HCT116 (cell line): ENCODE measurements at regions not wholly inside any gene's neighbourhood (a gene's known extent, or its start where the extent isn't known, plus 50 kb on each side); places are given as distances from the start of the nearest gene placed in this dataset.
"Not testable (repeated sequence)": the region's sequence is repeated elsewhere in the genome, so short reads cannot be mapped to it uniquely, and the experiment has no call there.

Source experiments
- ATAC-seq: fragments of 200-7000 bp; cut with Tn5 transposase; 2 replicates; pipeline ENCODE4 v1.9.1; 2020; ENCODE audit warnings: mild to moderate bottlenecking, moderate library complexity
- BruUV-seq: library from RNA; stranded (reverse); fragments of 400-500 nt; replicated peaks from 2 replicates; lab custom pipeline; 2021; lab: Mats Ljungman, UMichigan
- CTCF ChIA-PET: fragments of 300-600 bp; sonication (Branson Sonifier 250); formaldehyde crosslinking; loops from one replicate; lab custom pipeline; 2021; ENCODE audit warnings: antibody characterized with exemption; lab: Charles Lee
- POLR2A ChIA-PET: fragments of 300-600, 350-600 bp; sonication (Branson Sonifier 250); formaldehyde crosslinking; loops from one replicate; lab custom pipeline; 2021; ENCODE audit warnings: antibody characterized with exemption; lab: Charles Lee
- RAD21 ChIA-PET, 2 experiments: fragments of 300-600 bp; sonication (Branson Sonifier 250); formaldehyde crosslinking; loops; one replicate each; lab custom pipeline; 2023; ENCODE audit warnings: low total read pairs in 2 of 2; ENCODE audit not compliant: uncharacterized antibody in 2 of 2, unreplicated experiment in 2 of 2, low non-redundant PET in 1 of 2; lab: Charles Lee
- DNase-seq: peaks from one replicate; pipeline ENCODE4 v3.0.0-alpha.2; 2010; ENCODE audit warnings: low read depth, low spot score
- H2AFZ ChIP-seq: fragments of 200-600 bp; shearing (Covaris generic), sonication (generic); 2 replicates; pipeline ENCODE4 v1.6.1; 2017; ENCODE audit warnings: low read depth, mixed run types, mixed read lengths, antibody characterized with exemption, low read length; ENCODE audit not compliant: poor library complexity, severe bottlenecking
- H3K27ac ChIP-seq: 2 replicates; pipeline ENCODE4 v1.5.1; 2012; ENCODE audit warnings: low read depth, low read length
- H3K27me3 ChIP-seq: fragments of 200-600 bp; sonication (generic); 2 replicates; pipeline ENCODE4 v1.6.1; 2016; ENCODE audit warnings: mixed run types, low read length, mixed read lengths; ENCODE audit not compliant: insufficient read depth
- H3K36me3 ChIP-seq, 2 experiments: fragments of 200-500 bp in 1 of 2; fragments of 200-600 bp in 1 of 2; sonication (Bioruptor generic) in 1 of 2; sonication (generic) in 1 of 2; 2 replicates each; pipeline versions ENCODE4 v1.5.1 to v1.6.1; 2014 to 2016; ENCODE audit warnings: low read length in 2 of 2, inconsistent platforms in 1 of 2, mixed read lengths in 1 of 2, mixed run types in 1 of 2; ENCODE audit not compliant: insufficient read depth in 2 of 2, control insufficient read depth in 1 of 2
- H3K4me1 ChIP-seq, 2 experiments: fragments of 200-600 bp in 1 of 2; sonication (generic) in 1 of 2; 2 replicates each; pipeline versions ENCODE4 v1.5.1 to v1.6.1; 2012 to 2017; ENCODE audit warnings: low read length in 2 of 2, inconsistent platforms in 1 of 2, mild to moderate bottlenecking in 1 of 2, mixed read lengths in 1 of 2, mixed run types in 1 of 2, moderate library complexity in 1 of 2; ENCODE audit not compliant: insufficient read depth in 2 of 2, control insufficient read depth in 1 of 2
- H3K4me2 ChIP-seq: fragments of 200-600 bp; sonication (generic); 2 replicates; pipeline ENCODE4 v1.6.1; 2017; ENCODE audit warnings: mixed run types, low read length, mixed read lengths
- H3K4me3 ChIP-seq, 2 experiments: fragments of 200-600 bp in 1 of 2; sonication (generic) in 1 of 2; replicated peaks in 1 of 2; 2 replicates each; pipeline ENCODE4 v1.5.1; 2011 to 2016; ENCODE audit warnings: low read length in 2 of 2, control low read depth in 1 of 2, low read depth in 1 of 2, mild to moderate bottlenecking in 1 of 2, mixed read lengths in 1 of 2, mixed run types in 1 of 2
- H3K79me2 ChIP-seq: fragments of 200-600 bp; sonication (generic); 2 replicates; pipeline ENCODE4 v1.6.1; 2017; ENCODE audit warnings: mild to moderate bottlenecking, mixed run types, low read length, moderate library complexity, mixed read lengths; ENCODE audit not compliant: insufficient read depth
- H3K9ac ChIP-seq: fragments of 200-600 bp; sonication (generic); 2 replicates; pipeline ENCODE4 v1.6.1; 2016; ENCODE audit warnings: low read length, mixed read lengths
- H3K9me2 ChIP-seq: fragments of 200-600 bp; sonication (generic), shearing (Covaris generic); 2 replicates; pipeline ENCODE4 v1.6.1; 2017; ENCODE audit warnings: mixed run types, mild to moderate bottlenecking, moderate library complexity; ENCODE audit not compliant: insufficient read depth
- H3K9me3 ChIP-seq, 2 experiments: fragments of 200-500 bp in 1 of 2; fragments of 200-600 bp in 1 of 2; sonication (Bioruptor generic) in 1 of 2; sonication (generic) in 1 of 2; 2 replicates each; pipeline ENCODE4 v1.6.1; 2014 to 2017; ENCODE audit warnings: low read length in 2 of 2, mixed read lengths in 2 of 2, inconsistent platforms in 1 of 2, low read depth in 1 of 2, mild to moderate bottlenecking in 1 of 2, mixed run types in 1 of 2, moderate library complexity in 1 of 2; ENCODE audit not compliant: control insufficient read depth in 1 of 2, insufficient read depth in 1 of 2
- H4K20me1 ChIP-seq: fragments of 200-600 bp; sonication (generic), shearing (Covaris generic); 2 replicates; pipeline ENCODE4 v1.6.1; 2017; ENCODE audit warnings: mixed run types, mild to moderate bottlenecking, moderate library complexity; ENCODE audit not compliant: insufficient read depth
- CEBPB ChIP-seq: IDR thresholded peaks from 2 replicates; pipeline ENCODE4 v1.6.1; 2012; ENCODE audit warnings: low read depth
- JUND ChIP-seq: IDR thresholded peaks from 2 replicates; pipeline ENCODE4 v1.6.1; 2012
- POLR2A ChIP-seq: IDR thresholded peaks from 2 replicates; pipeline ENCODE4 v1.7.0; 2011; ENCODE audit warnings: borderline replicate concordance; ENCODE audit not compliant: insufficient read depth, insufficient read length; ENCODE audit errors: extremely low read depth
- ZNF274 ChIP-seq: fragments of 200-500 bp; sonication (Bioruptor generic); IDR thresholded peaks from 2 replicates; pipeline ENCODE4 v1.6.1; 2014; ENCODE audit warnings: mild to moderate bottlenecking, low read depth, low read length, inconsistent platforms
- intact Hi-C: fragments of 100-400 bp; cut with micrococcal nuclease; formaldehyde crosslinking; loops from 2 replicates; pipeline ENCODE4 v1.10.0; 2022
- TF ChIP-seq, protein P1 (sequence below): IDR thresholded peaks from 2 replicates; pipeline ENCODE4 v1.6.1; 2011; ENCODE audit warnings: mild to moderate bottlenecking, low read length, moderate library complexity; ENCODE audit not compliant: insufficient replicate concordance; ENCODE audit errors: extremely low read depth
- TF ChIP-seq, protein P2 (sequence below): IDR thresholded peaks from 2 replicates; pipeline ENCODE4 v1.6.1; 2012

DNA sequence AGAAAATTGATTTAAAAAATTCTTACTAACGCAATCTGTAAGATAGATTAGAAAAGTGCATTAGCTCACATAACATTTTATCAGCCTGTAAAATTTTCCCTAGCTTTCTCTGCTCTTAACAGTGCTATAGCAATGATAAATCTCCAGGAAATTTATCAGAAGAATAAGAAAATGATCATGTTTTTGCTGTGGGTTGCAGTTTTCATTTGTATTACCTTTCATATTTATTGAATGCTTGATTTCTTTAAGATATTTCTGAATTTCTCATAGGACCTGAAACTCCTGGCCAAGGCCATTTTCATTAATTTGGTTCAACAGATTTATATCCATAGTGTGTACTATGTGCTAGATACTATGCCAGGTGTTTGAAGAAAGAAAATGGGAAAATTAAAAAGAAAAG, 130.3 kb upstream of the STARD13 start:
- Histone ChIP-seq H3K4me3 (no peak overlapping the region), H3K4me2 (no peak overlapping the region), H3K27me3 (no peaks in the 10 kb centered on the region), H2AFZ (no peak overlapping the region), H3K79me2 (no peaks in the 10 kb centered on the region)
- ATAC-seq, result no peak
- TF ChIP-seq JUND, result no peak
- TF ChIP-seq, protein P1, sequence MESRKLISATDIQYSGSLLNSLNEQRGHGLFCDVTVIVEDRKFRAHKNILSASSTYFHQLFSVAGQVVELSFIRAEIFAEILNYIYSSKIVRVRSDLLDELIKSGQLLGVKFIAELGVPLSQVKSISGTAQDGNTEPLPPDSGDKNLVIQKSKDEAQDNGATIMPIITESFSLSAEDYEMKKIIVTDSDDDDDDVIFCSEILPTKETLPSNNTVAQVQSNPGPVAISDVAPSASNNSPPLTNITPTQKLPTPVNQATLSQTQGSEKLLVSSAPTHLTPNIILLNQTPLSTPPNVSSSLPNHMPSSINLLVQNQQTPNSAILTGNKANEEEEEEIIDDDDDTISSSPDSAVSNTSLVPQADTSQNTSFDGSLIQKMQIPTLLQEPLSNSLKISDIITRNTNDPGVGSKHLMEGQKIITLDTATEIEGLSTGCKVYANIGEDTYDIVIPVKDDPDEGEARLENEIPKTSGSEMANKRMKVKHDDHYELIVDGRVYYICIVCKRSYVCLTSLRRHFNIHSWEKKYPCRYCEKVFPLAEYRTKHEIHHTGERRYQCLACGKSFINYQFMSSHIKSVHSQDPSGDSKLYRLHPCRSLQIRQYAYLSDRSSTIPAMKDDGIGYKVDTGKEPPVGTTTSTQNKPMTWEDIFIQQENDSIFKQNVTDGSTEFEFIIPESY, result no peak
- TF ChIP-seq, protein P2, sequence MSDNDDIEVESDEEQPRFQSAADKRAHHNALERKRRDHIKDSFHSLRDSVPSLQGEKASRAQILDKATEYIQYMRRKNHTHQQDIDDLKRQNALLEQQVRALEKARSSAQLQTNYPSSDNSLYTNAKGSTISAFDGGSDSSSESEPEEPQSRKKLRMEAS, result no peak
- TF ChIP-seq ZNF274, result no peak
- TF ChIP-seq CEBPB, result no peak
- no peak for TF ChIP-seq POLR2A
- TF ChIP-seq, all 23 proteins: peak for 0
- no peak overlapping the region for H3K9ac ChIP-seq
- BruUV-seq, result no TSS peak
- intact Hi-C loops, result no loop called here
- H4K20me1 ChIP-seq, result no peaks in the 10 kb centered on the region
- ChIA-PET POLR2A (no interaction called here), RAD21 (no interaction called here), CTCF (no interaction called here)
- no peaks in the 10 kb centered on the region for H3K9me3 ChIP-seq
- no peaks in the 10 kb centered on the region for H3K36me3 ChIP-seq
- no peak overlapping the region for H3K27ac ChIP-seq
- DNase-seq, result no peak
- H3K9me2 ChIP-seq, result no peaks in the 10 kb centered on the region
- no peaks in the 10 kb centered on the region for H3K4me1 ChIP-seq

DNA sequence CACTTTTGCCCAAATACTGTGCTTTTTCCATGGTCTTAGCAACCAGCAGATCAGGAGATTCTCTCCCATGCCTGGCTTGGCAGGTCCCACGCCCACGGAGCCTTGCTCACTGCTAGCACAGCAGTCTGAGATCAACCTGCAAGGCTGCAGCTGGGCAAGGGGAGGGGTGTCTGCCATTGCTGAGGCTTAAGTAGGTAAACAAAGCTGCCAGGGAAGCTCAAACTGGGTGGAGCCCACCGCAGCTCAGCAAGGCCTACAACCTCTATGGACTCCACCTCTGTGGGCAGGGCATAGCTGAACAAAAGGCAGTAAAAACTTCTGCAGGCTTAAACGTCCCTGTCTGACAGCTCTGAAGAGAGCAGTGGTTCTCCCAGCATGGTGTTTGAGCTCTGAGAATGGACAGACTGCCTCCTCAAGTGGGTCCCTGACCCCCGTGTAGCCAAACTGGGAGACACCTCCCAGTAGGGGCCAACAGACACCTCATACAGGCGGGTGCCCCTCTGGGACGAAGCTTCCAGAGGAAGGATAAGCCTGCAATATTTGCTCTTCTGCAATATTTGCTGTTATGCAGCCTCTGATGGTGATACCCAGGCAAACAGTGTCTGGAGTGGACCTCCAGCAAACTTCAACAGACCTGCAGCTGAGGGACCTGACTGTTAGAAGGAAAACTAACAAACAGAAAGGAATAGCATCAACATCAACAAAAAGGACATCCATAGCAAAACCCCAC, 132.8 kb upstream of the STARD13 start:
- CTCF ChIA-PET, H3K27ac ChIP-seq, DNase-seq, H3K36me3 ChIP-seq, H4K20me1 ChIP-seq, H3K9ac ChIP-seq, H3K9me2 ChIP-seq, BruUV-seq, H3K4me3 ChIP-seq, intact Hi-C loops, H3K4me2 ChIP-seq, H3K79me2 ChIP-seq, H3K4me1 ChIP-seq, H3K27me3 ChIP-seq, H2AFZ ChIP-seq, RAD21 ChIA-PET, ATAC-seq, POLR2A ChIA-PET, H3K9me3 ChIP-seq: not testable (repeated sequence)

DNA sequence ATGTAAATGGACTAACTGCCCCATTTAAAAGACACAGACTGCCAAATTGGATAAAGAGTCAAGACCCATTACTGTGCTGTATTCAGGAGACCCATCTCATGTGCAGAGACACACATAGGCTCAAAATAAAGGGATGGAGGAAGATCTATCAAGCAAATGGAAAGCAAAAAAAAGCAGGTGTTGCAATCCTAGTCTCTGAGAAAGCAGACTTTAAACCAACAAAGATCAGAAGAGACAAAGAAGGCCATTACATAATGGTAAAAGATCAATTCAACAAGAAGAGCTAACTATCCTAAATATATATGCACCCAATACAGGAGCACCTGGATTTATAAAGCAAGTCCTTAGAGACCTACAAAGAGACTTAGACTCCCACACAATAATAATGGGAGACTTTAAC, 134.6 kb upstream of the STARD13 start:
- H3K9me2 ChIP-seq, BruUV-seq, ATAC-seq, POLR2A ChIA-PET, RAD21 ChIA-PET, H3K4me2 ChIP-seq, H2AFZ ChIP-seq, H3K79me2 ChIP-seq, H3K4me3 ChIP-seq, intact Hi-C loops, H3K36me3 ChIP-seq, CTCF ChIA-PET, H3K27me3 ChIP-seq, H3K9ac ChIP-seq, H3K4me1 ChIP-seq, DNase-seq, H3K27ac ChIP-seq, H3K9me3 ChIP-seq, H4K20me1 ChIP-seq: not testable (repeated sequence)
